HG02610 (cell line): ENCODE measurements at regions not wholly inside any gene's neighbourhood (a gene's known extent, or its start where the extent isn't known, plus 50 kb on each side); places are given as distances from the start of the nearest gene placed in this dataset.

Source experiments
- ATAC-seq: cut with Tn5 transposase; IDR thresholded peaks from one replicate; pipeline ENCODE4 v1.9.1; 2021; ENCODE audit warnings: mild to moderate bottlenecking, moderate library complexity; ENCODE audit not compliant: unreplicated experiment

DNA sequence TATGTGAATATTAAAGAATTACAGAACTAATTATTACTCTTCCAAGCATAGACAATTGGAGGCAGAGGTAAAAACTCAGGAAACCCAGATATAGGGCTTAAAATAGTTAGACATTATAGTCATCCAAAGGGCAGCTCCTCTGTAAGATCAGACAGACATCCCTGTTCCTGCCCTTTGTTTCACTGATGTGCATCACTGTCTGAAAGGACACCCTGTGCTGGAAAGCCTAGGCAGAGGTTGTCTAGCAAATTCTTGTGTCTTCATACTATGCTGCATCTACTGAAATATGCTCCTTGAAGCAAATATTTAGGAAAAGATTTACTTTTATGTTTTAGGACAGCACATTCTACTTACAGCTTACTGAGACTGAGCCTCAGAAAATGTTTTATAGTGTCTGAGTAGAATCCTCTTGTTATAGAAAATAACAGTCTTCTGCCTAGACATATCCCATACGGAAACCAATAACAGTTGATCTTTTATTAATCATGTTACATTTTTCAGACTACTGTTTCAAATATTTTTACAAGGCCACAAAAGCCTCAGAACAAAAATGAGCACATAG is 977.3 kb upstream of the CDH2 start:
- no peak for ATAC-seq

DNA sequence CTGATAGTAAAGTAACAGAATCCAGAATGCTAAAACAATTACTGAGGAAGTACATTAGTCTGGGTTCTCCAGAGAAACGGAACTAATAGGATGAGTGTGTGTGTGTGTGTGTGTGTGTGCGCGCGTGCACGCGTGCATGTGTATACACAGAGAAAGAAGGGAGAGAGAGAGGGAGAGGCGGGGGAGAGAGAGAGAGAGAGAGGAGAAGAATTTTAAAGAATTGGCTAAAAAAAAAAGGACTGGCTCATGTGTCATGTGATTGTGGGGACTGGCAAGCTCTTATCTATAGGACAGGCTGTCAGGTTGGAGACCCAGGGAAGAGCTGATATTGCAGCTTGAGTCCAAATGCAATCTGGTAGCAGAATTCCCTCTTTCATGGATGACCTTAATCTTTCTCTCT is 976.2 kb upstream of the CDH2 start:
- ATAC-seq = no peak

DNA sequence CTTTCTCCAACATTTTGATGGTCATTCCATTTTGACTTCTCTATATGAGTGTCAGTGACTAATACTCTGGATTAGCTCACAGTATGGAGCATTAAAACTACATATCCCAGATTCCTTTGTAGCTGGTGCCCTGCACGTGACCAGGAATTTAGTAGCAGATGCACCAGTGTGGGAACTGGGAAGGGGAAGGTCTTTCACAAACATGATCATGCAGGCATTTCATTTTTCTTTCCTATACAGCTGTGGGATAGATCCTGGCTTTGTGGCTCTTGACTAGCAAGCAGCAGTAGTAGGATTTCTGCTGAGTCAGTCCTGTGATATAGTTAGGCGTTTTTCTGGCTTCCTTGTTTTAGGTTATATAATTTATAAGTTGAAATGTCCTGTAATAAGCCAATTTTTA is 971.0 kb upstream of the CDH2 start:
- ATAC-seq = no peak

DNA sequence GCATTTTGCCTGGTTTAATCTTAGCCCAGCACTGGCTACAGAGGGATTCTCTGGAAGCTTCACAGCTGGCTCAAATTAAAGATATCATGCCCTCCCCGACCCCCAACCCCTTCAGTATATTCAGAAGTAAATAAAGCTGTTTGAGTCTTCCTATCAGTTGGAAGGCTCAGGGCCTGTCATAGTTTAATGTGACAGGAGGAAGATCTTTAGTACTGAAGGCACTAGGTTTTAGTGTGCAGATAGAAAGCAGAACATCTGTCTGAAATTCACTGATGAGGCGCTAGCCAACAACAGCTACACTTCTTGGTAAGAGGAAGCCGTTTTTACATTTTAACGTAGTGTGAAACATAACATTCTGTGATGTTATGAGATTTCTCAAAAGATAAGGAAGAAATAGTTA is 969.1 kb upstream of the CDH2 start:
- ATAC-seq = no peak

DNA sequence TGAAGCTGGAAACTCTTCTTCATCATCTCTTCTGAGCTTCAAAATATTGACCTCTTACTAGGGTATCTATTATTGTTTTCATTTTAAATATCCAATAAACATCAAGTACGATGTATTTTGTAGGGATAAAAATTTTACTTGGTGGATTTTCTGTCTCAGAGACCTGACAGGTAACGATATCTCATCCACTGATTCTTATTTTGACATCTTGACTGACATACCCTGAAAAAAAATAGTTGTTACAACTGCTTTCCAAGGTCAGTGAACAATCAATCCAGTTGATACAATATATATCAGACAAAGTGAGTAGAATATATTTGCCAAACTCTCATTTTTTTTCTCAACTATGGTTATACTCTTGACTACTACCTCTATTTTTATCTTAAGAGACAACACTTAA is 963.7 kb upstream of the CDH2 start:
- no peak for ATAC-seq

DNA sequence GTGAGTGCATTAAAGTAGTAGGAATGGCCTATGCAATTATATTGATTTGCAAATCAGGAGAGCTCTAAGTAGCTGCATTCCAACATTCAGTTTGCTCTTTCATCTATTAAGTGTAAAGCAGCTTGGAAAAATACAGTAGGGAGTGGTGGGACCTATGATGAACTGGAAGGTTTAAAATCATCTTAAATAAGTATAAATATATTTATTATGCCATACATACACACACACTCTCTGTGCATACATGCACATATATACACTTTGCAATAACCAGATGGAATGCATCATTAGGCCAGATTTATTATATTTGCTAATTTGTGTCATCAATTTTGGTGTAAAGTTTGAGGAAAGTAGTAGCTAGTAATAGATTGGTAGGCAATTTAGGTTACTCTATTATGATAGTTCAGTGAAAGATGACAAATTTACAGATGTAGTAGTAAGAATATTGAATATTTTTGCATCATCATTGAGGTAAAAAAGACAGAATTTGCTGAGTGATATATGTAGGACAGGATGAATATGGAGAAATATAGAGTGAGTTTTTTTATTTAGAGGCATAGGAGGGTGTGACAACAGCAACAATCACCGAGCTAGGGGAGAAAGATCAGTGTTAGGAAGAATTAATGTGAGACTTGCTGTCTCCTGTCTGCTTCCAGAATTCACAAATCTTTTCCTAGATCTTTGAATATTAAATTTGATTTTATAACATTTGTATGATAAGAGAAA is 961.0 kb upstream of the CDH2 start:
- no peak for ATAC-seq

DNA sequence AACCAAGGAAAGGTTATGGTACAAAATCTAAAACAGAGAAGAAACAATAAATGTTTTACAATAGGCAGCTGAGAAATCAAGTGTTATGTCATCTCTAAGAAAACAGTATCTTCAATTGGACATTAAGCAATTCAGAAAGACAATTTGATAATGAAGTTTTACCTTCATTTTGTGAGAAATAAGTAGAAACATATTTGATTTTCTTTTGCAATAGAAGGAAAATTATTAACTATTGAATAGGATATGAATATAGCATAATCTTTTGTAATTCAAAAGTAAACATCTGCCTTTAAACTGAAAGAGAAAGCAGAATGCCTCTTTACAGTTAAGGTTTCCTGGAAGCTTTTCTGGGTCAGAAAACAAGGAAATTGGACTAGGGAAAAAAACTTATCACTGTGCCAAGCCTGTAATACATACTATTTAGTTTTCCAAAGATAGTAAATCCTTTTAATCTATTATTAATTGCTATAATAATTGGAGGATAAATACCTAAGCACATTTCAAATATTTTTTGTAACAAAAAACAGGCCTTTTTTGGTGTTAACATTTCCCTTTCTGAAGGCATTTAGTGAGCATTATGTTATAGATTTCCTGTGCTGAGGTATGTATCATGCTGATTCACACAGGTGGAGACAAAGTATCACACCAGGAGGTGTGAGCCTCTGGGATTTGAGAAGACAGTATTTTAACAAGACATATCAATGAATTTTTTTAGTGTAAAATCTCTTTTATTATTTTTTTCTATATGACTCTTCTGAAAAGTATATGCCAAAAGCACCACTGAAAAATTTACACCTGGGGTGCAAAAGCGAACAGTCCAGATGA is 947.0 kb upstream of the CDH2 start:
- no peak for ATAC-seq

DNA sequence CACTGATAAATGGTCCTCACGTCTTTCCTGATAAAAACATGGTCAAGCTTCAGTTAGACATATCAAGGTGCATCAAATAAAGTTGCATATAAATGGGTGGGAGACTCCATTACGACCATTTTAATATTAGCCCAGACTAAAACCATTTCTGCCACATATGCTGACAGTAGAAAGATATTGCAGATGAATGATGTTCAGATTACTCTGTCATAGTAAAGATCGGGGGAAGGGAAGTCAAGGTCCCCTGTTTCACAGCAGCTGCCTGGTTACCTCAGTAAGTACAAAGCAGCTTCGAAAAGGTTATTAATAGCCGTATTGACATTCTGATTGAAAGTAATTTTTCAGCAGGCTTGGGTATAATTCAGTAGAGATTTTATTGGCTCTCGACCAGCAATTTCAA is 927.7 kb upstream of the CDH2 start:
- ATAC-seq = no peak

DNA sequence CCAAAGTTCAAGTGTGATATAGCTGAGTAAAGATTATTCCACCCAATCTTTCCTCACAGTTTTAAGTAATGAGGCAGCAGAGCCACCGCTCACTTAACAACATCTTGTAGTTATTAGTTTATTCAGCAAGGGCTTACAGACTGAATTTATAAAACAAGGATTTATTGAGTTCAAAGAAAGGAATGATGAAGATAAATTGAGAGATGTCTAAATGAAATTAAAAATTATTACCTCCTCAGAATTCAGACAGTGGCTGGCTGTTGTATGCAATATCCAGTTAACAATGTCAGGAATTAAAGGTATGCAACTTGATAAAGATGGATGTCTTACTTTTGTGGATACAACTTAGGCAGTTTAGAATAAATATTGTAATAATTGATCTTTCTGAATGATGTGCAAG is 927.3 kb upstream of the CDH2 start:
- no peak for ATAC-seq

DNA sequence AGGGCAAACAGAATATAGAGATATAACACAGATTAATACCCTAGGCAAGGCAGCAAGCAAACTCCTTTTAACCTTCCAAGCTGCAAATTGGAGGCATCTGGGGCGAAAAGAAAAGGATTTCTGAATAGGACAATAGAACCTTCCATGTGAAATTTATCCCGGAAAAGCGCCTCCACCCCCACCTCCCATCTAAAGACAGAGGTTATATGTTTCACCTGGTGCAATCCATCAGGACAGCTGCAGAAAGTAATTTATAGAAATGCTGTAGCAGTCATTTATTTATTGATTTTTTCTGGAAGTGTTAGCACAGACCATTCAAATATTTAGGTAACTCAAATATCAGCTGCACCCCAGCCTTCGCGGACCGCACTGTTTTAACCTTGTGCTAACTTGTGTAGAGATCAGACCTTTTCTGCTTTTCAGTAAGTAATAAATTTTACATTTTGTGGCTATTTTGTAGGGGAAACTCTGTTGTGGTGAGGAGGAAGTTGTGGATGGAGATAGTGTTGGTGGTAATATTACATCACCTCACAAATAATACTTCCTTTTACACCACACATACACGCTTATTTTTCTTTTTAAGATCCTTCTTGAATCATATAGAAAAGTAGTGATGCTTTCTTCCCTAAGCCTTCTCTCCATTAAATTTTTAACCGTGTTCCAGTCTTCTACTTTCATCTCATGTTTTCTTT is 919.3 kb upstream of the CDH2 start:
- no peak for ATAC-seq

DNA sequence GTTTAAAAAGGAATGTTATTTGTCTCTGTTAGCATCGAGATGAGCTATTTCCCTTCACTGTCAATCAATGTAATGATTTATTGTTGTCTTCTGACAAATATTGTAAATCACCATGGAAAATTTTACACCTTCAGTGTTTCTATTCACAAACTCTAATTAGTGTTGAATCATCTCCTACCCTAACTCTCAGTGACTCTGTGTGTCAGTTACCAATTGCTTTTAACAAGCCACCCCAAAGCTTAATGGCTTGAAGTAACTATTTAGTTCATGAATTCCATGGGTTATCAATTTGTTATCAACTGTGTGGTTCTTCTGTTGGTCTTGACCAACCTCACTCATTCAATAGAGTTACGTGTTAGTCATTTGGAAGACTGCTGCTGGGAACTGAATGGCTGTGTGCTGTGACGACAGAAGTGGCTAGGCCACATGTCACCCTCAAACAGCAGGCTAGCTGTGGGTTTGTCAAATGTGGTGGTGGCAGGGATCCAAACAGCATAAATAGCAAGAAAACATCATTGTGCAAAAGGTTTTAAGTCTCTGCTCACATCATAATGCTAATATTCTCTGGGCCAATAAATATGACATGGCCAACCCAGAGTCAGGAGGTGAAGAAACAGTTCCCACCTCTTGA is 910.8 kb upstream of the CDH2 start:
- ATAC-seq = no peak

DNA sequence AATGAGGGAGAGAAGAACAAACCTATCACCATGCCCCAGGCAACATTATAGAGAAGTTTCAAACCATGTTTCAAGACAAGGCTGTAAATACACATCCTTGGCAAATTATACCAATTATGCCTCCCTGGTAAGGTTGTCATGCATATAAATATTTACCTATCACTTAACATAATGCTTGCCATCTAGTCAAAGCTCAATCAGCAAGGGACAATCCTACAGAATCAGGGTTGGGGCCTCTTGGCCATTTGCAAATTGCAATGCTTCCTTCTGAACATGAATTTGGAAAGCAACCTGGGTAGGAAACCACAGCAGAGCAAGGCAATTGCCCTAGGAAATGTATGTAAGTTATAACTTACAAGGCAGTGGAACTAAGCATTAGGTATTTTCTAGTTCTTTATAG is 907.2 kb upstream of the CDH2 start:
- ATAC-seq = no peak

DNA sequence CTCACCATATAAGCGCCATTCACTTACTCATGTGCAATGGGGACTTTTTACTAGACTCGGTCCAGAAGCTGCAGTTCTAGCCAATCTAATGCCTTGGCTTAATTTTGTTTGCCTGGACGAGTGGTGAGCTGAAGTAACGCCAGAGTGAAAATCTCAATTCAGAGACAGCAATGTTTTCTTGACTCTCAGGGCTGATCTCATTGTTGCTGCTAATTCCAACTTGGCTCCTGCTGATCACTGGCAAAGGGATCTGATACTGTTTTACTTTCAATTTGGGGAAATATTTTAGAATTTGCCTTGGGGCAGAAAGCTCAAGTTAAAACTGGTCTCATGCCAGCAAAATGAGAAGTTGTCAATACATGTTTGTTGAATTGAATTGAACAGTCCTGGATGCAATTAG is 906.6 kb upstream of the CDH2 start:
- no peak for ATAC-seq

DNA sequence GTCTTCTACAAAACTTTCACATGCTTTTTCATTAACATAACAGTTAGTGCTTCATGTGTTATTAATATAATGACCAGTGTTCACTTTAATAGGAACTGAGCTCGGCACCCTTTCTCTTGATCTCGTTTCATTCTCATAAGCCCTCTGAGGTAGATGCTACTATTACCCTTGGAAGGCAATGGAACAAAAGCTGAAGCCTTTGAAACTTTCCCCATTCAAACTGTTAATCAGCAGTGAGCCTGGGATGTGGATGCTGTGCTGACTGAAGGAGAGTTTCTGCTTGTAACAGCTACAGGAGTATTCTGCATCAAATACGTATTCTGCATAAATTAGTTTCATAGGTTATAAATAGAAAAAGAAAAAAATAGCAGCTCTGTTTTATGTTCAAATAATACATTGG is 904.0 kb upstream of the CDH2 start:
- ATAC-seq = no peak

DNA sequence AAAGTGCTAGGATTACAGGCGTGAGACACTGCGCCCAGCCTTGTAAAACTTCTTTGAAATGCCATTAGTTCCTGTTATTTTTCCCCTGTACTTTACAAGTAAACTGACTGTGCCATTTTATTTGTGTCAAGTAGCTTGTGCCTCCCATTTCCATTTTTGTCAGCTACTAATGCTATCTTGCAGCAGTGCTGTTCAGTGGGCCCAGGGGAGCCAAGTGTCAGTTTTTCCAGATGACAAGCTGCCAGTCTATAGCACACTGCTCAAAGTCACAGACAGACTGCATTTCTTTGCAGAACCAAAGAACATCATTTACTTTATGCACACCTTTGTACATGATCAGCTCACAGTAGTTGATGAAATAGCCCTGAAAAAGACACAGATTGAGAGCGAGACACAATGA is 901.3 kb upstream of the CDH2 start:
- ATAC-seq = no peak

DNA sequence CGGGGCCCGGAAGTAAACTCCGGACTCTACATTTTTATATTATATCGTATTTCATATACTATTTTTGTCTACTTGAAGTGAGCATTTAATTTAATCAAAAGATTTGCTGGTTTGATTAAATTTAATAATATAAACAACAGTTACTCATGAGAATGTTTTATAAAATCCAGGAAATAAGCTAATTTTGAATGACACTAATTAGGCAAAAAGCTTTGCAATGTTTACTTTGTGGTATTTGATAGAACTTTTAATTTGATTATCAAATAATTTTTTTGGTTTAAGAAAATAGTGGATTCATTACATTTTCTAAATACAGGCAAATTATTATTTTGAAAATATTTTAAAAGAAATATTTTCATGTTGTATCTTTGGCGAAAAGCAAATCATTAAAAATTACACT is 900.4 kb upstream of the CDH2 start:
- no peak for ATAC-seq

DNA sequence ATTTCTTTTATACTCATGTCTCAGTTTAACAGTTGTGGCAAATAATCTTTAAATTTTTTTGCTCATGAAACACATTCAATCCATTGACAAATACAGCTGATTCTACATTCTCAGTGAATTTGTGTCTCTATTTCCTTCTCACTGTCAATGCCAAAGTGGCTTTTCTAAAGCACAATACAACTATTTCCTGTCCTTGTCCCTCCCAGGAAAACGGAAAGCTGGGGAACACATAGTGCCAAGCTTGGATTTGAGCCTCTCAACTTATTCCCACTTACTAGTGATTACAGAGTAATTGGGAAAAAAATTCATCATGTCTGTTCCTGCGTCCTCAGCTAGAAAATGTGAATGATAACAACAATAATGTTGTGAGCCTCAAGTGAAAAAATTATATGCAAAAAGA is 899.7 kb upstream of the CDH2 start:
- ATAC-seq = no peak

DNA sequence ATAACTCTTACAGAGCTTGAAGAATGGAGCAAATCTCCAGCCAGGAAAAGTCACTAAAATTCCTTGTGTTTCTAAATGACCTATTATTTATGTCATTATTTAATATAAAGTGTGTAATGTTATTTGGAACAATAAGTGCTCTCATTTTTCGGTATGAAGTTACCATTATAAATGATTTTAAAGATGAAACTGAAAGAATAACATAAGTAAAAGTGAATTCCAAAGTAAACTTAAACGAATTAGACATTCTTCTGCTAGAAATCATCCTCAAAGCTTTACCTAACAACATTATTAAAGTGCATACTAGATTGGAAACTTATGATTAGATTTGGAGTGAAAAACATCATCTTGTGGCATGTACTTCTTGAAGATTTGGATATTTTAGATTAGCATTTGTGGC is 897.2 kb upstream of the CDH2 start:
- no peak for ATAC-seq

DNA sequence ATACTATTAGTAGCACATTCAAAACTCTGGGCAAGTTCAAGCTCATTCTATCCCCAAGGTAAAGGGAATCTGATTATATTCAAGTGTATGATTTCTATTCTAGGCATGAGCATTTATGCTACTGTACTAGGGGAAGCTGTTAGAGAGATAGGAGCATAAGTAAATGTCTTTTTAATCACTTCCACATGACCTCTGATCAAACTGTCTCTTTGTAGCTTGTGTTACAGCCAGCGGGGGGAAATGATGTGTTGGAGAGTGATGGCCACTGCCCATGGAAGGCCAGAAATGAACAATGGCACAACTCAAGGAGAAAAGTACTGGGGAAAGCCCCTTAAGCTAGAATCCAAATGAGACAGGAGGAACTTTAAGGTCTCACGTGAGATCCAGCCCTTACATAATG is 894.9 kb upstream of the CDH2 start:
- no peak for ATAC-seq

DNA sequence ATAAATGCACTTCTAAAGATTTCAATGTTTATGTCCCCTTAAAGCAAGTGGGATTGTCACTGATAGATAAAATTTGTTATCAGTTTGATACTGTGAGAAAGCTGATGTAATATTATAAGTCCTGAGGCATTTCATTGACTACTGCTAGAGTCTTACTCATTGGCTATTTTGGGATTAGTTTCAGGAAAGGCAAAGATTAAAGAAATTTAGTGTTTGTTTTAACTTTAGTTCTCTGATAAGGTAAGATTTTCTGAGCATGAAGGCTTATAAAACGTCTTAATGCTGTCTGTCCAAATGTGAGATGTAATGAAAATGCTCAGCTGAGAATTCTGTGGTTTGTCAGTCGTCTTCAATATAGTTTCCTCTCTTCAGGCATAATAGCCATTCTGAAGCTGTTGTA is 886.4 kb upstream of the CDH2 start:
- no peak for ATAC-seq

DNA sequence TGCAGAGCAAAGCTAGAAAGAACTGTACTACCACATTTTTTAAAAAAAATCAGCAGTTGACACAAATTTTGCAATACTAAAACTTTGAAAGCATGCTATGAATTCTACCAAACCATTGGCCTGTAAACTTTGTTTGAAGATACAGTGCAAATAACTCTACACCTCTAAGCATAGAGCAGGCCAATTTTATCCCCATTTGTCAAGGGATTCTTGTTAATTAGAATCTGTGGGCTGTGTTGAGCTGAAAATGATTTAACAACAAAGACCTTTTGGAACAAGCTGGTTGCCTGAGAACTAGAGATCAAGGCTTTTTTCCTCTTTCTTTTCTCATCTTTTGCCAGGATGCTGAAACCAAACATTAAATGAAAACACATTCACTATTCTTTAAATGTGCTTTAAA is 886.0 kb upstream of the CDH2 start:
- no peak for ATAC-seq
